HUES64 (cell line): ENCODE measurements at regions not wholly inside any gene's neighbourhood (a gene's known extent, or its start where the extent isn't known, plus 50 kb on each side); places are given as distances from the start of the nearest gene placed in this dataset.

ENCODE experiments used
- H3K27ac ChIP-seq: 2 replicates; pipeline ENCODE4 v1.7.0; 2013; ENCODE audit warnings: low read depth, low read length, inconsistent platforms
- H3K27me3 ChIP-seq: 2 replicates; pipeline ENCODE4 v1.6.1; 2013; ENCODE audit warnings: mild to moderate bottlenecking, low read length; ENCODE audit not compliant: insufficient read depth
- H3K36me3 ChIP-seq: 2 replicates; pipeline ENCODE4 v1.6.1; 2013; ENCODE audit warnings: mild to moderate bottlenecking, low read length; ENCODE audit not compliant: insufficient read depth
- H3K4me1 ChIP-seq: 2 replicates; pipeline ENCODE4 v1.6.1; 2013; ENCODE audit warnings: mild to moderate bottlenecking, low read length, moderate library complexity; ENCODE audit not compliant: insufficient read depth
- H3K4me3 ChIP-seq: 2 replicates; pipeline ENCODE4 v1.5.1; 2013; ENCODE audit warnings: mild to moderate bottlenecking, low read length, moderate library complexity
- H3K9ac ChIP-seq: 2 replicates; pipeline ENCODE4 v1.6.1; 2013; ENCODE audit warnings: mild to moderate bottlenecking, low read depth, low read length
- H3K9me3 ChIP-seq: 2 replicates; pipeline ENCODE4 v1.6.1; 2013; ENCODE audit warnings: low read depth, low read length; ENCODE audit not compliant: insufficient read depth
- WGBS: fragments of 150-250, 120-280 bp; methylation state at CpG from one replicate; pipeline ENCODE4 v1.1.7; 2013; ENCODE audit warnings: missing lambda C conversion rate; 5-methylcytosine and 5-hydroxymethylcytosine counted together

DNA sequence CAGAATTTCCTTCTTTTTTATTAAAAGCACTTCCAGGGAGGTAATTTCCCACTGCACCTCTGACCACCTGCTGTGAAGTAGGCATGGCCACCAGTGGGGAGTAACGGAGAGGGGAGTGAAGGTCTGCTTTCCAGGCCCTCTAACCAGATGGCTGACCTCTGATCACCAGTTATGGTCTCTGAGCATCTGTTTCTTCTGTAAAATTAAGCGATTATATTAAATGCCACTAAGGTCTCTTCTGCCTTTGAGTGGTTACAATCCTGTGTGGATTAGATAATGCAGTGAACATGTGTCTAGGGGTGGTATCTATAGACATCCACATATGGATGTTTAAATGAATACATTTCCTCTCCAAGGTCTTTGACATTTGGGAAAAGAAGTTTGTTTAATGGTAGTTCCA, 199.6 kb downstream of the HERPUD2 start:
- 86% methylated on average over 2 of the region's 2 CpGs for WGBS
- no peaks in the 10 kb centered on the region for H3K9me3 ChIP-seq
- no peaks in the 10 kb centered on the region for H3K4me1 ChIP-seq
- H3K9ac ChIP-seq, result no peak overlapping the region
- H3K4me3 ChIP-seq, result no peak overlapping the region
- no peaks in the 10 kb centered on the region for H3K36me3 ChIP-seq
- H3K27me3 ChIP-seq, result no peaks in the 10 kb centered on the region
- H3K27ac ChIP-seq, result no peak overlapping the region

GRCh38 chr7:35494407-35494806, 200.5 kb downstream of the HERPUD2 start:
- Histone ChIP-seq H3K9me3 (no peaks in the 10 kb centered on the region), H3K9ac (no peak overlapping the region), H3K27me3 (no peaks in the 10 kb centered on the region), H3K36me3 (no peaks in the 10 kb centered on the region), H3K4me3 (no peak overlapping the region), H3K4me1 (no peaks in the 10 kb centered on the region), H3K27ac (no peak overlapping the region)
- WGBS, result 92% methylated on average over 3 of the region's 3 CpGs

GRCh38 chr7:35492451-35493175, 202.3 kb downstream of the HERPUD2 start:
- WGBS, result 93% methylated on average over 19 of the region's 19 CpGs
- Histone ChIP-seq H3K27me3 (no peaks in the 10 kb centered on the region), H3K4me3 (no peak overlapping the region), H3K27ac (no peak overlapping the region), H3K4me1 (no peaks in the 10 kb centered on the region), H3K9me3 (no peaks in the 10 kb centered on the region), H3K9ac (no peak overlapping the region), H3K36me3 (no peaks in the 10 kb centered on the region)

DNA sequence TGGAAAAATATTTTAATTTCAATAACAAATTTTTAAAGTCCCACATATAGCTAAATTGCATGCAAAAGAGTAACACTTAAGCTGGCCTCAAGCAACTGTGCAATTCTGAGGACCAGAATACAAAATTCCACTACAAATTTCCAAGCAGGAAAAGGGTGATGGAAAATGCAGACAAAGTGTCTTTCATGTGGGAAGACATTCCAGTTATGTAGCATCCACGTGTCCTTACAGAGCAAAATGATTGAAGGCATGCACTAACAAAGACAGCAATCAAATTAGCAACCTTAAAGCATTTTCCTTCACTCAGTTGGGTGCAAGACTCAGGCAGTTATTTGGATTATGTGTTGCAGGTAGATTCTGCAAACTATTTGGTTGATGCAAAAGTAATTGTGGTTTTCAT, 203.7 kb downstream of the HERPUD2 start:
- H3K9ac ChIP-seq, result no peak overlapping the region
- H3K4me3 ChIP-seq, result no peak overlapping the region
- H3K4me1 ChIP-seq, result no peaks in the 10 kb centered on the region
- no peaks in the 10 kb centered on the region for H3K36me3 ChIP-seq
- no peaks in the 10 kb centered on the region for H3K27me3 ChIP-seq
- no peaks in the 10 kb centered on the region for H3K9me3 ChIP-seq
- no peak overlapping the region for H3K27ac ChIP-seq
- WGBS, result 80% methylated on average over 1 of the region's 1 CpG

GRCh38 chr7:35487841-35488240, 207.1 kb downstream of the HERPUD2 start:
- Histone ChIP-seq H3K9me3 (no peaks in the 10 kb centered on the region), H3K27me3 (no peaks in the 10 kb centered on the region), H3K9ac (no peak overlapping the region), H3K27ac (no peak overlapping the region), H3K4me1 (peaks cover 5% of the 10 kb centered on the region; the same call in 1 of the 2 replicates), H3K36me3 (no peaks in the 10 kb centered on the region), H3K4me3 (no peak overlapping the region)
- WGBS, result 90% methylated on average over 2 of the region's 2 CpGs

DNA sequence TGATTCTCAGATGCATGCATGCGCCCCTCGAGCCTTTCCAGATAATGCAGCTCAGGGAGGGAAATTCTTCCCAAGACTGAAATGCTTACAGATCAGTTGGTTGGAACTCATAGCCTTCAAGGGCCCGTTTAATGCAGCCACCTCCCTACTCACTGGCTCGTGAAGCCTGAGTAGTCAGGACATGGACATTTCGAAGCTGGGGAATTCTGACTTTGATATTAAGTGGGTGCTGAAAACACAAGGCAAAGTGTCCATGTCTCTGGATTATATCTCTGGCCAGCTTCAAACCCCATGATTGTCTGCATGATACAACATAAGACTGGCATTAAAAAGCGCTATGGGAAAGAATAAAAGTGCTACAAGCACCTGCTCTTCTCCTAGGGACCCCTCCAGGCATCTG, 207.5 kb downstream of the HERPUD2 start:
- H3K27me3 ChIP-seq, result no peaks in the 10 kb centered on the region
- peaks cover 5% of the 10 kb centered on the region; the same call in 1 of the 2 replicates for H3K4me1 ChIP-seq
- H3K36me3 ChIP-seq, result no peaks in the 10 kb centered on the region
- no peak overlapping the region for H3K9ac ChIP-seq
- no peak overlapping the region for H3K27ac ChIP-seq
- no peaks in the 10 kb centered on the region for H3K9me3 ChIP-seq
- H3K4me3 ChIP-seq, result no peak overlapping the region
- 98% methylated on average over 6 of the region's 6 CpGs for WGBS

GRCh38 chr7:35485436-35485835, 209.5 kb downstream of the HERPUD2 start:
- Histone ChIP-seq H3K4me3 (no peak overlapping the region), H3K36me3 (no peaks in the 10 kb centered on the region), H3K9ac (no peak overlapping the region), H3K4me1 (peaks cover 10% of the 10 kb centered on the region; the same call in 1 of the 2 replicates), H3K9me3 (no peaks in the 10 kb centered on the region), H3K27ac (no peak overlapping the region), H3K27me3 (no peaks in the 10 kb centered on the region)
- 80% methylated on average over 6 of the region's 6 CpGs for WGBS

DNA sequence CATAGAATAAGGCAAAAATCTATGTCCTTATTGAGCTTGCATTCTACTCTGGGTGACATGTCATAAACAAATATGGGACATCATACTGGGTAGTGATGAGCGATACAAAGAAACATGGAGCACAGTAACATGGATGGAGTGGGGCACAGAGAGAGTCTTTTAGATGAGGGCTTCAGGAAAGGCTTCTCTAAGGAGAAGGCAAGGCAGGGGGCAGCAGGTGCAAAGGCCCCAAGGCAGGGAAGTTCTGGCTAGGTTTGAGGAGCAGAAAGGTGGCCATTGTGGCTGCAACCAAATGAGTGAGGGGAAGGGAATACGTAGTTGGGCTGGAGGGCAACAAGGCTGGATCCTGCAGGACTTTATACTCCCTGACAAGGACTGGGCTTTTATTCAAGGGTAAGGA, 211.4 kb downstream of the HERPUD2 start:
- Histone ChIP-seq H3K9ac (no peak overlapping the region), H3K27me3 (no peaks in the 10 kb centered on the region), H3K4me1 (peaks cover 10% of the 10 kb centered on the region; the same call in 1 of the 2 replicates), H3K9me3 (no peaks in the 10 kb centered on the region), H3K27ac (no peak overlapping the region), H3K4me3 (no peak overlapping the region), H3K36me3 (no peaks in the 10 kb centered on the region)
- 97% methylated on average over 2 of the region's 2 CpGs for WGBS

GRCh38 chr7:35482231-35482630, 212.7 kb downstream of the HERPUD2 start:
- Histone ChIP-seq H3K36me3 (no peaks in the 10 kb centered on the region), H3K9me3 (no peaks in the 10 kb centered on the region), H3K4me1 (peaks cover 10% of the 10 kb centered on the region; the same call in 1 of the 2 replicates), H3K27me3 (no peaks in the 10 kb centered on the region), H3K27ac (no peak overlapping the region), H3K9ac (no peak overlapping the region), H3K4me3 (no peak overlapping the region)
- 90% methylated on average over 5 of the region's 5 CpGs for WGBS

GRCh38 chr7:35480806-35481205, 214.1 kb downstream of the HERPUD2 start:
- Histone ChIP-seq H3K9ac (no peak overlapping the region), H3K36me3 (no peaks in the 10 kb centered on the region), H3K27me3 (no peaks in the 10 kb centered on the region), H3K27ac (no peak overlapping the region), H3K4me1 (peaks cover 10% of the 10 kb centered on the region; the same call in 1 of the 2 replicates), H3K4me3 (no peak overlapping the region), H3K9me3 (no peaks in the 10 kb centered on the region)
- WGBS, result 85% methylated on average over 3 of the region's 3 CpGs

DNA sequence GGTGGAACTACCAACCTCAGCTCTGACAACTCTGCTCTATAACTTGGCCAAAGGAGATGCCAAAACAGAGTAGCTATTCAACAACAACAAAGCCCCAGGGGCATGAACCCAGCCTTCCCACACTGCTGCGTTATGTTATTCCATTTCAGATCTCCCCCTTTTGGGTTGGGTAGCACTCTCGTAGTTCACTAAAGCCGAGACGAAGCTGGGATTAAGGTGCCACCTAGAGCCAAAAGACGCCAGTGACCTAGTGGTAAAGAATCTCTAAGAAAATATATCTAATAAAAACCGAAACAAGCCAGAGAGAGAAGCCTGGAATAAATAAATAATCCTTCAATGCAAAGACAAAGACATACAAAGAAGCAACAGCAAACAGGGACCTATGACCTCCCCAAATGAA, 217.3 kb downstream of the HERPUD2 start:
- 0 out of 2 replicates have a peak, but pooled peaks cover 5% of the 10 kb centered on the region for H3K4me1 ChIP-seq
- WGBS, result 74% methylated on average over 6 of the region's 6 CpGs
- no peak overlapping the region for H3K4me3 ChIP-seq
- H3K27me3 ChIP-seq, result no peaks in the 10 kb centered on the region
- H3K9me3 ChIP-seq, result no peaks in the 10 kb centered on the region
- H3K9ac ChIP-seq, result no peak overlapping the region
- no peaks in the 10 kb centered on the region for H3K36me3 ChIP-seq
- no peak overlapping the region for H3K27ac ChIP-seq

GRCh38 chr7:35474100-35474499, 220.2 kb upstream of the TBX20 start:
- H3K36me3 ChIP-seq, result no peaks in the 10 kb centered on the region
- no peaks in the 10 kb centered on the region for H3K4me1 ChIP-seq
- WGBS, result 96% methylated on average over 1 of the region's 1 CpG

More at GRCh38 chr7:35474100-35474499, 220.2 kb upstream of the TBX20 start:
- Histone ChIP-seq H3K27me3 (no peaks in the 10 kb centered on the region), H3K4me3 (no peak overlapping the region), H3K9ac (no peak overlapping the region), H3K27ac (no peak overlapping the region), H3K9me3 (no peaks in the 10 kb centered on the region)
